ENCODE measurements at regions not wholly inside any gene's neighbourhood (a gene's known extent, or its start where the extent isn't known, plus 50 kb on each side); places are given as distances from the start of the nearest gene placed in this dataset.

- no peak for DNase-seq (ENCODE audit: extremely low read depth in 1 of 4, low spot score in 3 of 4)
- BruUV-seq (replicated peaks), result no TSS peak
- no peaks in the 10 kb centered on the region for H3K9me3 ChIP-seq (replicated peaks; ENCODE audit: control insufficient read depth, insufficient read depth, low read depth, low read length)
- H3K79me2 ChIP-seq (ENCODE audit: control insufficient read depth, insufficient read depth, low read length), result no peaks in the 10 kb centered on the region
- H3K4me1 ChIP-seq (replicated peaks in 1 of 2; ENCODE audit: control insufficient read depth in 2 of 2, insufficient read depth in 2 of 2, low read length in 2 of 2), result no peaks in the 10 kb centered on the region
- no peak overlapping the region for H3K9ac ChIP-seq (ENCODE audit: insufficient read depth in 1 of 2, low read depth in 2 of 2, low read length in 2 of 2)
- TF ChIP-seq NCOR1 (IDR thresholded peaks at IDR 0.05), result no peak
- no peak for TF ChIP-seq ZFPM2 (CRISPR knock-in tag; IDR thresholded peaks at IDR 0.05)
- whole genome bisulfite sequencing (ENCODE audit: insufficient coverage, low coverage, missing lambda C conversion rate), result 0% methylated on average over 2 of the region's 3 CpGs
- H4K20me1 ChIP-seq (replicated peaks; ENCODE audit: control insufficient read depth, insufficient read depth, low read length), result no peaks in the 10 kb centered on the region
- no peak overlapping the region for H3K4me3 ChIP-seq
- intact Hi-C loops (cut with micrococcal nuclease) (no loop called here), in situ Hi-C loops (cut with MboI) (no loop called here)
- ChIA-PET CTCF (ENCODE audit: low intra/inter-chr PET ratio) (interaction anchor here (0.5 kb wide), 1 partner anchor 292 kb away, joined by 3 read pairs; no protein-coding TSS in a partner anchor), POLR2A (no interaction called here)
- H3K9me1 ChIP-seq (ENCODE audit: control insufficient read depth, insufficient read depth, low read length), result no peaks in the 10 kb centered on the region
- H3K27me3 ChIP-seq (ENCODE audit: control insufficient read depth in 2 of 2, insufficient read depth in 2 of 2, low read length in 2 of 2), result no peaks in the 10 kb centered on the region
- no peak for ATAC-seq
- H3K36me3 ChIP-seq (ENCODE audit: control insufficient read depth, insufficient read depth, low read length), result no peaks in the 10 kb centered on the region
- no peak for FAIRE-seq
- H3K4me2 ChIP-seq (ENCODE audit: insufficient read depth, low read length), result no peak overlapping the region
- H3K27ac ChIP-seq (ENCODE audit: extremely low read depth, low read depth, low read length), result no peak overlapping the region
- no peak overlapping the region for H2AFZ ChIP-seq (ENCODE audit: low read depth, low read length)
Observed at GRCh38 chr13:97758317-97758716, 195.2 kb upstream of the IPO5 start.

GRCh38 chr13:97761796-97762540 lies 191.5 kb upstream of the IPO5 start:
- in situ Hi-C loops (cut with MboI), result no loop called here
- no peak for TF ChIP-seq CTCF (IDR thresholded peaks at IDR 0.05 in 2 of 3, conservative IDR thresholded peaks at IDR 0.05 in 1 of 3; ENCODE audit: insufficient read depth in 2 of 3, low read depth in 1 of 3, low read length in 3 of 3)
- no peak for TF ChIP-seq CHD4 (IDR thresholded peaks at IDR 0.05; ENCODE audit: insufficient read depth, insufficient replicate concordance, low read depth, low read length, poor library complexity, severe bottlenecking)
- no peak for TF ChIP-seq CBX2 (IDR thresholded peaks at IDR 0.05; ENCODE audit: insufficient read depth, low read length, poor library complexity, severe bottlenecking)
- no peak for TF ChIP-seq KLF10 (CRISPR knock-in tag; IDR thresholded peaks at IDR 0.05)
- no peak for TF ChIP-seq SMARCA4 (IDR thresholded peaks at IDR 0.05)
- no peak for TF ChIP-seq KDM4B (IDR thresholded peaks at IDR 0.05; ENCODE audit: borderline replicate concordance in 2 of 2, low read depth in 1 of 2)
- TF ChIP-seq PREB (CRISPR knock-in tag; IDR thresholded peaks at IDR 0.05), result no peak
- no peak for TF ChIP-seq ZBTB34 (CRISPR knock-in tag; IDR thresholded peaks at IDR 0.05)
- H3K4me3 ChIP-seq, result no peak overlapping the region
- ChIA-PET CTCF (ENCODE audit: low intra/inter-chr PET ratio) (no interaction called here), POLR2A (no interaction called here)
- H3K4me2 ChIP-seq (ENCODE audit: insufficient read depth, low read length), result no peak overlapping the region
- FAIRE-seq (no peak), DNase-seq (ENCODE audit: extremely low read depth in 1 of 4, low spot score in 3 of 4) (no peak), ATAC-seq (no peak)
- no peak overlapping the region for H2AFZ ChIP-seq (ENCODE audit: low read depth, low read length)
- no peaks in the 10 kb centered on the region for H3K9me1 ChIP-seq (ENCODE audit: control insufficient read depth, insufficient read depth, low read length)
- H3K27me3 ChIP-seq (ENCODE audit: control insufficient read depth in 2 of 2, insufficient read depth in 2 of 2, low read length in 2 of 2), result no peaks in the 10 kb centered on the region
- intact Hi-C loops (cut with micrococcal nuclease), result no loop called here
- H3K4me1 ChIP-seq (replicated peaks in 1 of 2; ENCODE audit: control insufficient read depth in 2 of 2, insufficient read depth in 2 of 2, low read length in 2 of 2), result no peaks in the 10 kb centered on the region
- H3K9ac ChIP-seq (ENCODE audit: insufficient read depth in 1 of 2, low read depth in 2 of 2, low read length in 2 of 2), result no peak overlapping the region
- no peaks in the 10 kb centered on the region for H4K20me1 ChIP-seq (replicated peaks; ENCODE audit: control insufficient read depth, insufficient read depth, low read length)
- no TSS peak for BruUV-seq (replicated peaks)
- H3K9me3 ChIP-seq (replicated peaks; ENCODE audit: control insufficient read depth, insufficient read depth, low read depth, low read length), result no peaks in the 10 kb centered on the region
- no peaks in the 10 kb centered on the region for H3K79me2 ChIP-seq (ENCODE audit: control insufficient read depth, insufficient read depth, low read length)
- H3K27ac ChIP-seq (ENCODE audit: extremely low read depth, low read depth, low read length), result no peak overlapping the region
- no peaks in the 10 kb centered on the region for H3K36me3 ChIP-seq (ENCODE audit: control insufficient read depth, insufficient read depth, low read length)
- 0% methylated on average over 3 of the region's 3 CpGs for WGBS (ENCODE audit: insufficient coverage, low coverage, missing lambda C conversion rate)

Measured in K562 (cell line).